Coronary artery (tissue), 2 donors: ENCODE measurements at regions not wholly inside any gene's neighbourhood (a gene's known extent, or its start where the extent isn't known, plus 50 kb on each side); places are given as distances from the start of the nearest gene placed in this dataset.
"Not testable (repeated sequence)": the region's sequence is repeated elsewhere in the genome, so short reads cannot be mapped to it uniquely, and the experiment has no call there.

Experiments
- DNase-seq: peaks from one replicate; pipeline ENCODE4 v3.0.0-alpha.2; 2017; ENCODE audit warnings: low spot score
- H3K27ac ChIP-seq, 2 donors: fragments of 200-600 bp; sonication (generic); one replicate each; pipeline ENCODE4 v1.5.1; 2016 to 2019
- H3K4me3 ChIP-seq: fragments of 200-600 bp; sonication (generic); 2 replicates; pipeline ENCODE4 v1.5.1; 2016; ENCODE audit warnings: mild to moderate bottlenecking, moderate library complexity
- CTCF ChIP-seq: fragments of 200-600 bp; sonication (generic); IDR thresholded peaks from one replicate; pipeline ENCODE4 v1.5.1; 2019; ENCODE audit warnings: antibody characterized with exemption

GRCh38 chr2:57491213-57491612 is 555.4 kb upstream of the VRK2 start:
- H3K4me3 ChIP-seq: no peak overlapping the region
- no peak for DNase-seq
- H3K27ac ChIP-seq: no peak overlapping the region
- TF ChIP-seq CTCF: no peak

DNA sequence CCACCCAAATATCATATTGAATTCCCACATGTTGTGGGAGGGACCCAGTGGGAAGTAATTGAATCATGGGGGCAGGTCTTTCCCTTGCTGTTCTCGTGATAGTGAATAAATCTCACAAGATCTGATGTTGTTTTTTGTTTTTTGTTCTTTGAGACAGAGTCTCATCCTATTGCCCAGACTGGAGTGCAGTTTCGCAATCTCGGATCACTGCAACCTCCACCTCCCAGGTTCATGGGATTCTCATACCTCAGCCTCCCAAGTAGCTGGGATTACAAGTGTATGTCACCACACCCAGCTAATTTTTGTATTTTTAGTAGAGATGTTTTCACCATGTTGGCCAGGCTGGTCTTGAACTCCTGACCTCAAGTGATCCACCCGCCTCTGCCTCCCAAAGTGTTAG is 552.6 kb upstream of the VRK2 start:
- H3K4me3 ChIP-seq, H3K27ac ChIP-seq, DNase-seq: not testable (repeated sequence)

DNA sequence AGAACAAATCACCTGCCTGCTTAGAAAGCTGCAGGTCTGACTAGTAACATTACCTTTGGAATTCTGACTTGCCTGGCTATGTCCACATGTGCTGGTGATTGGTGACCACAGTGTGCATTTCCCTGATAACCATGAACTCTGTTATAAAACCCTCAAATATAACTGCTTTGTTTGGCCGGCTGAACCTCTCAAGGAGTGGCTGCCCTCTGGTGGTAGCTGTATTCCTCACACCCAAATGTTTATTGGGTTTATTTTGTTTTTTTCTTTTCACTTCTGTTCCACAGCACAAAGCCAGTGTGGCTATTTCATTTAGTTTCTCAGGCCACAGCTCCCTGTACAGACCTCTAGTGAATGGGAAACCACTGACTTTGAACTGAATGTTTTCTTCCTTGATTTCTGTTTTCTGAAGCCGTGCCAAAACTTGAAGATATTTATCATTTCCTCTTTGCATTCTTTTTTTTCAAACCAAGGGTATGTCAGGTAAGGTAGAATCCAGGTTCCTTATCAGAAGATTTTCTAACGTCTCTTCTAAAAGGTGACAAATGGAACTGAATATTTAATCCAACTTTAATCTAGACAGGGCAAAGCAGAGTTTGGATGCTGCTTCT is 549.0 kb upstream of the VRK2 start:
- no peak overlapping the region for H3K27ac ChIP-seq
- no peak for DNase-seq
- peak; percentile 54 for TF ChIP-seq CTCF
- no peak overlapping the region for H3K4me3 ChIP-seq

DNA sequence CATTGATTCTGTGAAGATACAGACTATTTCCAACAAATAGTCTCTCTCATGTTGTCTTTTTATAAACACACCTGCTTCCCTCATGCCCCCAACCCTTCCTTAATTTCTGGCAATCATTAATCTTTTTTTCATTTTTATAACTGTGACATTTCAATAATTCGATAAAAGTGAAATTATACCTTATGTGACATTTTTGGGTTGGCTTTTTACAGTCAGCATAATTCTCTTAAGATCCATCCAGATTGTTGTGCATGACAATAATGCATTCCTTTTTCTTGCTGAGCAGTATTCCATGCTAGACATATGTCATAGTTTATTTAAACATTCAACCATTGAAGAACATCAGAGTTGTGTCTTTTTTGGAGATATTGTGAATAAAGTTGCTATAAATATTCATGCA is 541.8 kb upstream of the VRK2 start:
- DNase-seq: no peak
- no peak overlapping the region for H3K27ac ChIP-seq
- no peak for TF ChIP-seq CTCF
- no peak overlapping the region for H3K4me3 ChIP-seq

GRCh38 chr2:57509189-57509588 is 537.4 kb upstream of the VRK2 start:
- no peak overlapping the region for H3K4me3 ChIP-seq
- H3K27ac ChIP-seq: no peak overlapping the region
- no peak for TF ChIP-seq CTCF
- DNase-seq: no peak

GRCh38 chr2:57510704-57511103 is 535.9 kb upstream of the VRK2 start:
- no peak for DNase-seq
- Histone ChIP-seq H3K4me3 (no peak overlapping the region), H3K27ac (no peak overlapping the region)
- no peak for TF ChIP-seq CTCF

- no peak overlapping the region for H3K27ac ChIP-seq
- no peak for DNase-seq
- TF ChIP-seq CTCF: no peak
- H3K4me3 ChIP-seq: no peak overlapping the region
These were observed 531.2 kb upstream of the VRK2 start for GRCh38 chr2:57515366-57515765.
